ENCODE measurements at regions not wholly inside any gene's neighbourhood (a gene's known extent, or its start where the extent isn't known, plus 50 kb on each side); places are given as distances from the start of the nearest gene placed in this dataset.

DNA sequence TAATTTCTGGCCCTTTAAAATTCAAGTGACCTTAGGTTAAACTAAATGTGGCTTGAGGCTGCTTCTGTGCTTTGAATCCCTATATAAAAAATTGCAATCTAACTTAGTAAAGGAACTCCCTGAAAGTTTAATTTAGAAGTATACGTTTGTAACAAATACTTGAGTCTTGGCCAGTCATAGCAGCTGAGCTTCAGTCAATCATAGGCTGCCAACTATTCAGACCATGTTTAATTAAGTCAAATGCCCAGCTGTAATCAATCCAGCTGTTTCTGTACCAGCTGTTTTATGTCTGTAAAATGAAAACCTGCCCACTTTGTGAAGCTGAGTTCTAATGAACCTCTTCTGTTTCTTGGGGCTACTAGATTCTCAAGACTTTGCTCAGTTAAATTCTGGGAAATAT, 760.1 kb downstream of the MAT2B start:
- H3K36me3 ChIP-seq (ENCODE audit: control insufficient read depth in 5 of 5, insufficient read depth in 5 of 5, low read length in 5 of 5), result no peaks in the 10 kb centered on the region
- H3K27ac ChIP-seq (ENCODE audit: low read depth, low read length), result no peak overlapping the region
- no peaks in the 10 kb centered on the region for H3K27me3 ChIP-seq (ENCODE audit: control insufficient read depth in 5 of 5, insufficient read depth in 4 of 5, low read length in 5 of 5)
- no peak overlapping the region for H3K4me3 ChIP-seq (ENCODE audit: low read depth in 1 of 5, low read length in 5 of 5)
- H3K4me1 ChIP-seq (ENCODE audit: control insufficient read depth in 5 of 5, insufficient read depth in 5 of 5, low read length in 5 of 5), result no peaks in the 10 kb centered on the region
- H3K9me3 ChIP-seq (ENCODE audit: control insufficient read depth in 5 of 5, low read length in 5 of 5), result peaks cover 0 to 6% (median 0%) of the 10 kb centered on the region in 5 donors
- H3K9ac ChIP-seq (ENCODE audit: low read length in 5 of 5), result no peak overlapping the region

DNA sequence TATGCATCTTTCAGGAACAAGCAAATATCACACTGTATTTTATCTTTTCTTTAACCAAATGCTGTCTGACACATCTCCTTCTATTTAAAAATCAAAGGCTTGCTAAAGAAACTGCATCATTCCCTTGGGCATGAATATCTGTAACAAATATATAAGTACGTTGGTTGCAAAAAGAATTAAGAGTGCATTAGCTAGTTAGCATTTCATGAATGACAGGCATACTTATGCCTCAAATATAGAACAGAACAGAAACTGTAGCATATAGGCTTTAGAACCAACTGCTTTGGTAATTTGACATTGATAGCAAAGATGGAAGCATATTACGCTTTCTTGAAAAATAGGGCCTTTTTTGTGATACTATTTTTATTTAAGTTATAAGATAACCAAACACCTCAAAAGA, 761.2 kb downstream of the MAT2B start:
- H3K4me1 ChIP-seq (ENCODE audit: control insufficient read depth in 5 of 5, insufficient read depth in 5 of 5, low read length in 5 of 5), result no peaks in the 10 kb centered on the region
- no peaks in the 10 kb centered on the region for H3K27me3 ChIP-seq (ENCODE audit: control insufficient read depth in 5 of 5, insufficient read depth in 4 of 5, low read length in 5 of 5)
- peaks cover 0 to 6% (median 0%) of the 10 kb centered on the region in 5 donors for H3K9me3 ChIP-seq (ENCODE audit: control insufficient read depth in 5 of 5, low read length in 5 of 5)
- no peak overlapping the region for H3K4me3 ChIP-seq (ENCODE audit: low read depth in 1 of 5, low read length in 5 of 5)
- H3K27ac ChIP-seq (ENCODE audit: low read depth, low read length), result no peak overlapping the region
- no peaks in the 10 kb centered on the region for H3K36me3 ChIP-seq (ENCODE audit: control insufficient read depth in 5 of 5, insufficient read depth in 5 of 5, low read length in 5 of 5)
- H3K9ac ChIP-seq (ENCODE audit: low read length in 5 of 5), result no peak overlapping the region

DNA sequence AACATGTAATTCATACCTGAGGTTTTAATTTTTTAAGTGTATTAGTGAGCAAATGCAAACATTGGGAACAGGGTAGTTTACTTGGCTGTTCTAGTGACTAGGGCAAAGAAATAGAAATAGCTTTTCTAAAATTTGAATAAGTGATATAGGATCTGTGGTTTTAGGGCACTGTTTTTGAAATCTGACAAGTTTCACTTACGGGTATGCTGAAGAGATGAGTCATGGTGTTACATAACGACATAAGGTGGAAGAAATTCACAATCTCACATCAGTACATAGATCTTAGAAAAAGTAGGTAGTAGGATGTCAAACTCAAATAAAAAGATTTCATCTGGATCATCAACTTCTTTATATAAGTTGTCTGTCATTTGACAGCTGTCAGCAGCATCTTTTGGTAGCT, 772.3 kb downstream of the MAT2B start:
- Histone ChIP-seq H3K9ac (ENCODE audit: low read length in 5 of 5) (no peak overlapping the region), H3K27ac (ENCODE audit: low read depth, low read length) (no peak overlapping the region), H3K4me3 (ENCODE audit: low read depth in 1 of 5, low read length in 5 of 5) (no peak overlapping the region), H3K4me1 (ENCODE audit: control insufficient read depth in 5 of 5, insufficient read depth in 5 of 5, low read length in 5 of 5) (no peaks in the 10 kb centered on the region), H3K27me3 (ENCODE audit: control insufficient read depth in 5 of 5, insufficient read depth in 4 of 5, low read length in 5 of 5) (no peaks in the 10 kb centered on the region), H3K36me3 (ENCODE audit: control insufficient read depth in 5 of 5, insufficient read depth in 5 of 5, low read length in 5 of 5) (no peaks in the 10 kb centered on the region), H3K9me3 (ENCODE audit: control insufficient read depth in 5 of 5, low read length in 5 of 5) (no peaks in the 10 kb centered on the region)

DNA sequence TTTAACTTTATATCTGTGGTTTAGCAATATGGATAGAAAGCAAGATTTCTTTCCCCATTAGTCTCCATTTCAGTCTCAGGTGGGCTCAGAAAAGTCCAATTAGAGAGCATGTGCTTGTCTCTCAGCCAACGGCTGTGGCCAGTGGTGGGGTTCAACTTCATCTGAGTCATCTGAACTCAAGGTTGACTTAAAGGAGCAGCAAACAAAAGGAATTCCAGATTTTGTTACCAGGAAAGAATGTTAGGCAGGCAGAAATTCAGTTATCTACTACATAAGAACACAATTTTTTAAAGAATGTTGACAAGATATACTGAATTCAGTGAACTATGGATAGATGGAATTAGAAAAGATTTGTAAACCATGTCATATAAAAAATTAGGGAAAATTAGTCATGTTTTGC, 784.1 kb downstream of the MAT2B start:
- Histone ChIP-seq H3K9me3 (ENCODE audit: control insufficient read depth in 5 of 5, low read length in 5 of 5) (peaks cover 0 to 8% (median 0%) of the 10 kb centered on the region in 5 donors), H3K36me3 (ENCODE audit: control insufficient read depth in 5 of 5, insufficient read depth in 5 of 5, low read length in 5 of 5) (peaks cover 0 to 2% (median 0%) of the 10 kb centered on the region in 5 donors), H3K4me3 (ENCODE audit: low read depth in 1 of 5, low read length in 5 of 5) (no peak overlapping the region), H3K27me3 (ENCODE audit: control insufficient read depth in 5 of 5, insufficient read depth in 4 of 5, low read length in 5 of 5) (no peaks in the 10 kb centered on the region), H3K4me1 (ENCODE audit: control insufficient read depth in 5 of 5, insufficient read depth in 5 of 5, low read length in 5 of 5) (no peaks in the 10 kb centered on the region), H3K9ac (ENCODE audit: low read length in 5 of 5) (no peak overlapping the region), H3K27ac (ENCODE audit: low read depth, low read length) (no peak overlapping the region)

DNA sequence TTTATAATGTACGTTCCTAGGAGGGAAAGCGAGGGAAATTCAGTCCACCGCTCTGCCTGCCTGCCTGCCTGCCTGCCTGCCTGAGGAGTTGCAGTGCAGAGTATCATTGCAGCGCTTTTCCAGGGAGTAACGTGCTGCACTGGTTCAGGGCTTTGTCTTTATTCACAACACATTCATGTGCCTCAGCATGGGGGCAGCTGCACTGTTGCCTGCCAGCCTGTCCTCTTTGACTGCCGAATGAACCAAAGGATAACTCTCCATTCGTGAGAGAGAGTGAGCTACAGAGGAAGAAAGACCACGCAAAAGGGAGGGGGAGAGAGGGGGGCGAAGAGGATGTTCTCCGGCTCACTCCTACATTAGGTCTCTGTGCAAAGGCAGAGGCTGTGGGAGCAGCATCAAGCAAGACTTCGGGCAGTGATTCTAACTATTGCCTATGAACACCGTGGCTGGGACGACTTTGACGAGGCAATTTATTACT, 791.2 kb downstream of the MAT2B start:
- Histone ChIP-seq H3K4me3 (ENCODE audit: low read depth in 1 of 5, low read length in 5 of 5) (peak overlapping the region in 2 of 5 donors; percentile 23 to 45), H3K4me1 (ENCODE audit: control insufficient read depth in 5 of 5, insufficient read depth in 5 of 5, low read length in 5 of 5) (peaks cover 0 to 4% (median 0%) of the 10 kb centered on the region in 5 donors), H3K9ac (ENCODE audit: low read length in 5 of 5) (no peak overlapping the region), H3K27ac (ENCODE audit: low read depth, low read length) (no peak overlapping the region), H3K36me3 (ENCODE audit: control insufficient read depth in 5 of 5, insufficient read depth in 5 of 5, low read length in 5 of 5) (no peaks in the 10 kb centered on the region), H3K9me3 (ENCODE audit: control insufficient read depth in 5 of 5, low read length in 5 of 5) (no peaks in the 10 kb centered on the region), H3K27me3 (ENCODE audit: control insufficient read depth in 5 of 5, insufficient read depth in 4 of 5, low read length in 5 of 5) (peaks cover 0 to 3% (median 0%) of the 10 kb centered on the region in 5 donors)

DNA sequence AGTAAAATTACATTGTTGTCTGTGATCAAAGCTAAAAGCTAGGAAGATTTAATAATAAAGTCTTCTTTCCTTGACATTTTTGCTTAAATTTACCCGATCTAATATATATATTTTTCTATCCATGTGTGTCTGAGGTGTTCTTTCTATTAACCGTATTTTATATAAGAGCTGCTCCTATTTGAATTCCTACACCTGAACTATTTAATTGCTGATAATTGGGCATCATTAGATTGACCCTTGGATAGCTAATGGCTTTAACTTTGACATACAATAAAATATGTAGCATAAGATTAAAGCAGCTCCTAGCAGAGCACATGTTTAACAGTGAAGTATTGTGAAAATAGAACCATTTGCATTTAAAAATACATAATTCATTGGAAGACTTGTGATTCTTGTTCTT, 792.7 kb downstream of the MAT2B start:
- H3K4me3 ChIP-seq (ENCODE audit: low read depth in 1 of 5, low read length in 5 of 5), result no peak overlapping the region
- peaks cover 0 to 3% (median 0%) of the 10 kb centered on the region in 5 donors for H3K27me3 ChIP-seq (ENCODE audit: control insufficient read depth in 5 of 5, insufficient read depth in 4 of 5, low read length in 5 of 5)
- peaks cover 0 to 10% (median 0%) of the 10 kb centered on the region in 5 donors for H3K4me1 ChIP-seq (ENCODE audit: control insufficient read depth in 5 of 5, insufficient read depth in 5 of 5, low read length in 5 of 5)
- H3K9ac ChIP-seq (ENCODE audit: low read length in 5 of 5), result no peak overlapping the region
- H3K36me3 ChIP-seq (ENCODE audit: control insufficient read depth in 5 of 5, insufficient read depth in 5 of 5, low read length in 5 of 5), result no peaks in the 10 kb centered on the region
- no peak overlapping the region for H3K27ac ChIP-seq (ENCODE audit: low read depth, low read length)
- H3K9me3 ChIP-seq (ENCODE audit: control insufficient read depth in 5 of 5, low read length in 5 of 5), result no peaks in the 10 kb centered on the region

DNA sequence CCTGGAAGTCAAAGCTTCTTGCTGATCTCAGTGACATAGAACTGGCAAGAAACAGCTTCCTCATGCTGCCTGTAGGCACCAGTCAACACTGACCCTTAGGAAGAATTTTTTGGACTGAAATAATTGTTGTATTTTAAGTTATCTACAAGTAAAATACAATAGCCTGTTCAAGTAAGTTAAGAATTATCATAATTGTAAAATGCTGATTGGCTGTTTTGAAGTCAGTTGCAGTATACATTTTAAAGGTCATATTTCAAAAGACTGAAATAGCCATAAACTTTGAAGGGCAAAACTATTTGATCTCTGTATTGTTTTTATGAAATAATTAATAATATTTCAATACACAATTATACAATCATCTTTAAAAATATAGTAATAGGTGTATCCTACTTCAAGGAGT, 794.9 kb downstream of the MAT2B start:
- Histone ChIP-seq H3K4me3 (ENCODE audit: low read depth in 1 of 5, low read length in 5 of 5) (no peak overlapping the region), H3K9me3 (ENCODE audit: control insufficient read depth in 5 of 5, low read length in 5 of 5) (no peaks in the 10 kb centered on the region), H3K27ac (ENCODE audit: low read depth, low read length) (no peak overlapping the region), H3K36me3 (ENCODE audit: control insufficient read depth in 5 of 5, insufficient read depth in 5 of 5, low read length in 5 of 5) (no peaks in the 10 kb centered on the region), H3K9ac (ENCODE audit: low read length in 5 of 5) (no peak overlapping the region), H3K27me3 (ENCODE audit: control insufficient read depth in 5 of 5, insufficient read depth in 4 of 5, low read length in 5 of 5) (peaks cover 0 to 3% (median 0%) of the 10 kb centered on the region in 5 donors), H3K4me1 (ENCODE audit: control insufficient read depth in 5 of 5, insufficient read depth in 5 of 5, low read length in 5 of 5) (peaks cover 0 to 10% (median 0%) of the 10 kb centered on the region in 5 donors)

DNA sequence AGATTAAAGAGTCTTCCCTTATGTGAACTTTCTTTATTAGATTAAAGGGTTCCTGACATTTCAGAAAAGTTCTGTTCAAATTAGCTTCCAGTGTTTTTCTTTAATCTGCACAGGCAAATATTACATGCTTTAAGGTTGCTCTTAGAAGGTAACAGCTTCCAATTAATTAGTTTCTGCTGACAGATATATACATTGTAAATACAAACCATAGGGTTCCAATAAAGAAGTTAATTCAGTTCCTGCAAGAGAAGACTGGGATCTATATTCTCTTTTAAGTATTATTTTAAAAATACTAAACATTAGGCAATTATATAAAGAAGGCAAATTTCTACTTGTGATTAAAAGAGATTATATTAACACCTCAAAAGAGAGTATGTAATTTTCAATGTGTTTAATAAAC, 795.7 kb downstream of the MAT2B start:
- no peaks in the 10 kb centered on the region for H3K9me3 ChIP-seq (ENCODE audit: control insufficient read depth in 5 of 5, low read length in 5 of 5)
- H3K4me1 ChIP-seq (ENCODE audit: control insufficient read depth in 5 of 5, insufficient read depth in 5 of 5, low read length in 5 of 5), result peaks cover 0 to 10% (median 0%) of the 10 kb centered on the region in 5 donors
- H3K9ac ChIP-seq (ENCODE audit: low read length in 5 of 5), result no peak overlapping the region
- no peak overlapping the region for H3K4me3 ChIP-seq (ENCODE audit: low read depth in 1 of 5, low read length in 5 of 5)
- no peaks in the 10 kb centered on the region for H3K36me3 ChIP-seq (ENCODE audit: control insufficient read depth in 5 of 5, insufficient read depth in 5 of 5, low read length in 5 of 5)
- peaks cover 0 to 3% (median 0%) of the 10 kb centered on the region in 5 donors for H3K27me3 ChIP-seq (ENCODE audit: control insufficient read depth in 5 of 5, insufficient read depth in 4 of 5, low read length in 5 of 5)
- no peak overlapping the region for H3K27ac ChIP-seq (ENCODE audit: low read depth, low read length)

DNA sequence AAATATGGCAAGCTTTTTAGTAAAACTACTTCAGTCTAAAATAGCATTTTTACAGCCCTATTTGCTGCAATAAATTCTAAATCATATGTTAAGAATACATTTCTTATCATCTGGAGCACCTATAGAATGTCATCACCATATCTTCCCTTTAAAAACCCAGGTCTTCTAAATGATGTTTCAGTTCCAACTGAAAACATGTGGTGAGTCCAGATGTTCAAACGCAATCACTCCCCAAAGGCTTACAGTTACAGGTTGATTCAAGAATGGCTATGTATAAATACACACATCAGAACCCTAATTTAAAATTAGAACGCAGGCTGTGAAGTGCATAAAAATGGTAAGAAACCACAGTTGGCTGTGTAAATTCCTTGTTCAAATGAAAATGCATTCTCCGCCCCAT, 796.3 kb downstream of the MAT2B start:
- H3K36me3 ChIP-seq (ENCODE audit: control insufficient read depth in 5 of 5, insufficient read depth in 5 of 5, low read length in 5 of 5), result no peaks in the 10 kb centered on the region
- no peaks in the 10 kb centered on the region for H3K9me3 ChIP-seq (ENCODE audit: control insufficient read depth in 5 of 5, low read length in 5 of 5)
- H3K27ac ChIP-seq (ENCODE audit: low read depth, low read length), result no peak overlapping the region
- peaks cover 0 to 8% (median 0%) of the 10 kb centered on the region in 5 donors for H3K4me1 ChIP-seq (ENCODE audit: control insufficient read depth in 5 of 5, insufficient read depth in 5 of 5, low read length in 5 of 5)
- H3K4me3 ChIP-seq (ENCODE audit: low read depth in 1 of 5, low read length in 5 of 5), result no peak overlapping the region
- H3K9ac ChIP-seq (ENCODE audit: low read length in 5 of 5), result no peak overlapping the region
- peaks cover 0 to 1% (median 0%) of the 10 kb centered on the region in 5 donors for H3K27me3 ChIP-seq (ENCODE audit: control insufficient read depth in 5 of 5, insufficient read depth in 4 of 5, low read length in 5 of 5)

DNA sequence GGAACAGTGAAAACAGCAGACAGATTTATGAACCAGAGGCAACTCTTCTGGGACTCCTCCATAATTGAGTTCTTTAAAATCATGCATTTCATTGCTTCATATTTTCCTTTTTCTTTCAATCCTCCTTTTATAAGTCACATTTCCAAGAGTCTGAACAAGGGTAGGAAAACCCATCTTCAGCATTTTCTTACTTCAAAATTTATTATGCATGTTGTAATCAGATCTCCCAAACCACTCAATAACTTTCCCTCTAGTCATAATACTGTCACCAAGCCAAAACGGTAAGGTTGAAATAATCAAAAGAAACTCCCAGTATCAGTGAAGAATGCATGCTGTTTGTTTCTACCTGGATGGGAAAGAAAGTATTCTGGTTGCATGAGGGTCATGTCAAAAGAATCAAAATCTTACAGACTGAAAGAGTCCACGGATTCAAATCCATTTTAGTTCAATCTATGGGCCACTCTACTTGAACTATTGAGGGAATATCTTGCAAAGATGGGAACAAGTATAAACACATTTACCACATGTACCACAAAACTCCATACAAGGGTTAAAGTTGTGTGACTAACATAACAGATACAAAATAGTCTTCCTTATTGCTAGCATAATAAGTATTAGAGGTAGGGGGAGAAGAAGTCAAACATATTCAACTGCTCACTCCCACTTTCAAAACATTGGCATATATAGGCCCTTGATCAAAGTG, 797.3 kb downstream of the MAT2B start:
- peaks cover 0 to 7% (median 0%) of the 10 kb centered on the region in 5 donors for H3K4me1 ChIP-seq (ENCODE audit: control insufficient read depth in 5 of 5, insufficient read depth in 5 of 5, low read length in 5 of 5)
- no peak overlapping the region for H3K4me3 ChIP-seq (ENCODE audit: low read depth in 1 of 5, low read length in 5 of 5)
- no peak overlapping the region for H3K9ac ChIP-seq (ENCODE audit: low read length in 5 of 5)

More for the DNA sequence above, 797.3 kb downstream of the MAT2B start:
- no peaks in the 10 kb centered on the region for H3K9me3 ChIP-seq (ENCODE audit: control insufficient read depth in 5 of 5, low read length in 5 of 5)
- H3K27ac ChIP-seq (ENCODE audit: low read depth, low read length), result no peak overlapping the region
- H3K36me3 ChIP-seq (ENCODE audit: control insufficient read depth in 5 of 5, insufficient read depth in 5 of 5, low read length in 5 of 5), result no peaks in the 10 kb centered on the region
- no peaks in the 10 kb centered on the region for H3K27me3 ChIP-seq (ENCODE audit: control insufficient read depth in 5 of 5, insufficient read depth in 4 of 5, low read length in 5 of 5)

Measured in subcutaneous abdominal adipose tissue (tissue), 5 donors.